Thymus (tissue), 11 donors: ENCODE measurements at regions not wholly inside any gene's neighbourhood (a gene's known extent, or its start where the extent isn't known, plus 50 kb on each side); places are given as distances from the start of the nearest gene placed in this dataset.

Source experiments
- DNase-seq, 9 donors: peaks; one replicate each; pipeline ENCODE4 v3.0.0-alpha.2; 2013; ENCODE audit warnings: low spot score in 9 of 9, low read depth in 6 of 9, missing footprints in 1 of 9
- H3K27ac ChIP-seq, 2 donors: one replicate each; pipeline ENCODE4 v1.5.1; 2013; ENCODE audit warnings: control low read depth in 1 of 2, low read depth in 1 of 2, low read length in 1 of 2, mild to moderate bottlenecking in 1 of 2, moderate library complexity in 1 of 2
- H3K27me3 ChIP-seq, 2 donors: one replicate each; pipeline ENCODE4 v1.5.1; 2013; ENCODE audit warnings: low read length in 1 of 2; ENCODE audit not compliant: control insufficient read depth in 2 of 2, insufficient read depth in 1 of 2
- H3K36me3 ChIP-seq, 2 donors: one replicate each; pipeline ENCODE4 v1.5.1; 2013; ENCODE audit warnings: low read length in 1 of 2, mild to moderate bottlenecking in 1 of 2, moderate library complexity in 1 of 2; ENCODE audit not compliant: control insufficient read depth in 2 of 2, insufficient read depth in 2 of 2
- H3K4me1 ChIP-seq, 2 donors: one replicate each; pipeline ENCODE4 v1.5.1; 2013; ENCODE audit warnings: low read length in 2 of 2; ENCODE audit not compliant: control insufficient read depth in 2 of 2, insufficient read depth in 2 of 2
- H3K4me3 ChIP-seq, 2 donors: one replicate each; pipeline ENCODE4 v1.5.1; 2013; ENCODE audit warnings: low read length in 2 of 2, control low read depth in 1 of 2, mild to moderate bottlenecking in 1 of 2
- H3K9me3 ChIP-seq, 2 donors: one replicate each; pipeline ENCODE4 v1.5.1; 2013; ENCODE audit warnings: low read length in 1 of 2, mild to moderate bottlenecking in 1 of 2; ENCODE audit not compliant: control insufficient read depth in 2 of 2, insufficient read depth in 1 of 2
- WGBS: extraction: QIAGEN DNeasy Blood & Tissue Kit; methylation state at CpG from one replicate; pipeline ENCODE4 v1.1.7; 2013; 5-methylcytosine and 5-hydroxymethylcytosine counted together
- donor health status: healthy.

DNA sequence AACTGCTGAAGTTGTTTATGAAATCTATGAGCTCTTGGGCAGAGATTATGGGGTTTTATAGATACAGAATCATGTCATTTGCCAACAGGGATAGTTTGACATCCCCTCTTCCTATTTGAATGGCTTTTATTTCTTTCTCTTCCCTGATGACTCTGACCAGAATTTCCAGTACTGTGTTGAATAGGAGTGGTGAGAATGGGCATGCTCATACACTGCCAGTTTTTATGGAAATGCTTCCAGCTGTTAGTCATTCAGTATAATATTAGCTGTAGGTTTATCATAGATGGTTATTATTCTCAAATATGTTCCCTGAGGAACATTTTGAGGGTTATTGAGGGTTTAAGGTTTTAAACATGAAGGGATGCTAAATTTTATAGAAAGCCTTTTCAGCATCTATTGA is 121.2 kb downstream of the NR4A2 start:
- H3K36me3 ChIP-seq = no peaks in the 10 kb centered on the region
- H3K9me3 ChIP-seq = no peaks in the 10 kb centered on the region
- no peak for DNase-seq
- no peaks in the 10 kb centered on the region for H3K4me1 ChIP-seq
- no peak overlapping the region for H3K27ac ChIP-seq
- H3K4me3 ChIP-seq = no peak overlapping the region
- H3K27me3 ChIP-seq = no peaks in the 10 kb centered on the region

DNA sequence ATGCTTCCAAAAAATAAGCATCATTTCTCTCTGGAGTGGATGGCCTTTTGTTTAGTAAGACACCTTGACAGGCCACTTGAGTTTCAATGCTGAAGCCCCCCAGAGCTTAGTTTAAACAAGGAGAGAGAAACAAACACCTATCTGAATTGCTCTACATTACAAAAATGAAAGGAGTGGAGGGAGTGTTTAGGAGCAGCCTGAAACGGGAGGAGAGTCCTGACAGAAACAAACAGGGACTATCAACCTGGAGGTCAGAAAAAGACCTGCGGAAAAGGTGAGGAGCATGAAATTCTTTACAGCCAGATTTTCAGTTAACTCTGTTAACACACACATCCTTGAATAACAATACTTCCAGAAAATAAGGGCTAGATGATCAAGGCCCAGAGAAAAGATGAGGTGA is 126.2 kb downstream of the NR4A2 start:
- no peak overlapping the region for H3K4me3 ChIP-seq
- no peaks in the 10 kb centered on the region for H3K4me1 ChIP-seq
- H3K27me3 ChIP-seq = no peaks in the 10 kb centered on the region
- 88% methylated on average over 2 of the region's 2 CpGs for WGBS
- DNase-seq = no peak
- H3K9me3 ChIP-seq = no peaks in the 10 kb centered on the region
- H3K27ac ChIP-seq = no peak overlapping the region
- H3K36me3 ChIP-seq = no peaks in the 10 kb centered on the region

DNA sequence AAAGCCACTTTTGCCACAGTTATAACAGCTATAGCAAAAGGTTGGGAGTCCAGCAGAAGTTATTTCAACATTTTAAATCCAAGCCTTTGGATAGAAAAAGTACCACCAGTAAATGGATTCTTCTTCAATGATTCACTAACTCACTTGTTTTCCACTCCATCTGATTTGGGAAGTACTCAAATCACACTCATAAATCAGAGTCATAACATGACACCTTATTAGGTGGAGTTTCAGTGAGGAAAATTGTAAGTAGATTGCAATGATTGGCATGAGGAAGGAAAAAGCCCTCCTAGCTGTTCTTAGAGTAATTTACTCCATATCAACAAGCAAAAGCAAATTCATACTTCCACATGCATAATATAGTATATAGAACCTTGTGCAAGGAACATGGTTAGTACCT is 132.9 kb downstream of the NR4A2 start:
- Histone ChIP-seq H3K4me1 (no peaks in the 10 kb centered on the region), H3K27ac (no peak overlapping the region), H3K9me3 (no peaks in the 10 kb centered on the region), H3K4me3 (no peak overlapping the region), H3K36me3 (no peaks in the 10 kb centered on the region), H3K27me3 (no peaks in the 10 kb centered on the region)
- no peak for DNase-seq

DNA sequence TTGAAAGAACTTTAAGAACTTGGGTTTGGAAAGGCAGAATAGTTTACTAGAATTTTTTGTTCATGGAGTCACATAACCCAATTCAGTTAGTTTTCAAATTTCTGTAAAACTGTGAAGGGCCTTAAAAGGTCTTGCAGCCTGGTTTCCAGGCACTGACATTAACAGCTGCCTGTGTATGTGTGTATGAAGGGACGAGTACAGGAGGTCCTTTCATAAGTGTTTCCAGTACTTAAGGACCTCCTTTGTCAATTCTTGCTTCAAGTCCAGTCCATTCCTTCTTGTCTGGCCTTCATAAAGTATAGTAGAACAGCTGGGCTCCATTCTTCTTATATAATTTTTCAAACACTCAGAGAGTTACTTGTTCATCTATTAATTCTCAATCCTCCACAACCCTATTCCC is 136.5 kb downstream of the NR4A2 start:
- H3K9me3 ChIP-seq = no peaks in the 10 kb centered on the region
- no peak overlapping the region for H3K4me3 ChIP-seq
- WGBS = 81% methylated on average over 1 of the region's 1 CpG
- H3K27ac ChIP-seq = no peak overlapping the region
- no peaks in the 10 kb centered on the region for H3K4me1 ChIP-seq
- DNase-seq = no peak
- no peaks in the 10 kb centered on the region for H3K27me3 ChIP-seq
- no peaks in the 10 kb centered on the region for H3K36me3 ChIP-seq

DNA sequence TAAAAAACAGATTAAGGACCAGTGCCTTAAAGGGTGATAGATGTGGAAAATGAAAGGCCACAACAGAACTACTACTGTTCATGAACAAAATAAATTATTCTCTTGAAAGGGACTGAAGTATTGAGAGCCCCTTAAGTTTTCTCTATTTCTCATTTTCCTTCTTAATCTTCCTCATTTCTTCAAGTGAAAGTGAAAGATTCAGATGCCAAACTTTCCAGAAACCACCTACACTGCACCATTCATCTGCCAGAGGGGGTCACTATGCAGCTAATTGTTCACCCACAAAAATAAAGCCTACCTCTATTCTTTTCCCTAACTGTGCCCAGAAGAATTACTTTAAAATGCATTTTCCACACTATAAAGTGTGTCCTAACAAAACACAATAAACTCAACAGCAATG is 140.1 kb downstream of the NR4A2 start:
- H3K4me3 ChIP-seq = no peak overlapping the region
- H3K27ac ChIP-seq = no peak overlapping the region
- DNase-seq = no peak
- H3K9me3 ChIP-seq = no peaks in the 10 kb centered on the region
- no peaks in the 10 kb centered on the region for H3K27me3 ChIP-seq
- no peaks in the 10 kb centered on the region for H3K4me1 ChIP-seq
- no peaks in the 10 kb centered on the region for H3K36me3 ChIP-seq

DNA sequence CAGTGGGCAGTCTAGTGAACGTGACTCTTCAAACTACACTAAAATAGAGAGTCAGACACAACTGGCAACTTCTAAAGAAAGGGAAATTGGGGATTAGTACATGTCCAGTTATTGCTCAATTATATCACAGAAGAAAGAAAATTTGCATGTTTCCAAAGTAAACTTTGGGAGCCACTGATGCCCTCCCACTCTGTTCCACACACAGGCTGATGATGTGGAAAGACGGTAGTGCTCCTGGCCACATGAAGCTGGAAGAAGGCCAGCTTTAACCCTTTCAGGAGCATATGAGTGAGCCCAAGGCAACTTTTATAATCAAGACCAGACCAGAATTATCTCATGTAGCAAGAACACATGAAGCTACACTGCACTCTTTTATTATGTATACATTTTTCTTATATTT is 141.0 kb downstream of the NR4A2 start:
- Histone ChIP-seq H3K9me3 (no peaks in the 10 kb centered on the region), H3K27ac (no peak overlapping the region), H3K27me3 (no peaks in the 10 kb centered on the region), H3K4me1 (no peaks in the 10 kb centered on the region), H3K36me3 (no peaks in the 10 kb centered on the region), H3K4me3 (no peak overlapping the region)
- DNase-seq = no peak
- 78% methylated on average over 2 of the region's 2 CpGs for WGBS

DNA sequence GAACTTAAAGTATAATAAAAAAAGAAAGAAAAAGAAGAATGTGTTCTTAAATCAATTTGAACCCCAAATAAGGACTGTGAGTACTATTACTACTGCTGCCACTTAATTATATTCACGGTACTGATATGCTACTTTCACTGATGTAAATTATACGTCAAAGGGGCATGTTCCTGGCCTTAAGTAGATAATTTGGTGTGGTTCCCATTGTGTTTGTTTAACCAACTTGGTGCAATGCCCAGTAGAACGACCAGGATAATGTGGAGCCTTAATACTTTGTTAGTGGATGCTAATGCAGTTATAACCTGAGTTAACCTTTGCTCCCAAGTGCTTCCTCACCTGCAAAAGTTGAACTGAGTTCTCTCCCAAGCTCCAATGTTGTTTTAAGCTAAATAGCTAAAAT is 142.0 kb downstream of the NR4A2 start:
- 91% methylated on average over 3 of the region's 3 CpGs for WGBS
- Histone ChIP-seq H3K9me3 (no peaks in the 10 kb centered on the region), H3K4me3 (no peak overlapping the region), H3K27ac (no peak overlapping the region), H3K4me1 (no peaks in the 10 kb centered on the region), H3K27me3 (no peaks in the 10 kb centered on the region), H3K36me3 (no peaks in the 10 kb centered on the region)
- no peak for DNase-seq

DNA sequence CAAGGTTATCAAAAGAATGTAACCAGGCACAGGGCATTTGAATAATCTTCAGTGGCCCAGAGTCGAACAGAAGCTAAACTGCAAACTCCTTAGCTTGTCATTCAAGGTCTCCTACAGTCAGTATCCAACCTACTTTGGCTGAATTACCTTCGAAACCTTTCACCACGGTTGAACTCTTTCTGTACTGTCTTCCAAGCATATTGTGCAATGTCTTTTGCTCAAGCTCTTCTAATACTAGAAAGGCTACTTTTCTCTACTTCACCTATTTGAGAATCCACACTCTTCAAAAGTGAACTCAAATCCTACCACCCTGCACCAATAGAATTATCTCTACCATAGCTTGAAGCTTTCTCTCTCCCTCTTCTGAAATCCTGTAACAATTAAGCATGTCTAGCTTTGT is 142.9 kb downstream of the NR4A2 start:
- 90% methylated on average over 3 of the region's 3 CpGs for WGBS
- H3K27ac ChIP-seq = no peak overlapping the region
- H3K36me3 ChIP-seq = no peaks in the 10 kb centered on the region
- no peak for DNase-seq
- H3K4me1 ChIP-seq = no peaks in the 10 kb centered on the region
- no peak overlapping the region for H3K4me3 ChIP-seq
- H3K9me3 ChIP-seq = no peaks in the 10 kb centered on the region
- H3K27me3 ChIP-seq = no peaks in the 10 kb centered on the region

DNA sequence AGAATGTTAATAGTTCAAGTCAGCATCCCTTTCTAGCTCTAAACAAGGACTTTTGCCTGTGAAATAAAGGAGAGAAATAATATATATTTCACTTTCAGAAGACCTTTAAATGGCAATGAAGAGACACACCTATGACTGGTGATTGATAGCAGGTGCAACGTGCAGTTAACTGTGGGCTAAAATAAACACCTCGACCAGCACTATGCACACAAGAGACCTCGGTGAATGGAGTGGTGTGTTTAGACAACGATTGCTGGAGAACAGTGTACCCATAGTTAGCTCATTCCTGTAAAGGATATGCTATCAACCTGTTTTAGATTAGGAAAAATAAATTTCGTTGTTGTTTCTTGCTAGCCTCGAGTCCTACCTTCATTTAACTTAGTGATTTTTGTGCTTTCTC is 143.4 kb downstream of the NR4A2 start:
- WGBS = 88% methylated on average over 6 of the region's 6 CpGs
- no peak overlapping the region for H3K4me3 ChIP-seq
- H3K36me3 ChIP-seq = no peaks in the 10 kb centered on the region
- no peak for DNase-seq
- no peaks in the 10 kb centered on the region for H3K4me1 ChIP-seq
- no peaks in the 10 kb centered on the region for H3K9me3 ChIP-seq
- H3K27ac ChIP-seq = no peak overlapping the region
- no peaks in the 10 kb centered on the region for H3K27me3 ChIP-seq

DNA sequence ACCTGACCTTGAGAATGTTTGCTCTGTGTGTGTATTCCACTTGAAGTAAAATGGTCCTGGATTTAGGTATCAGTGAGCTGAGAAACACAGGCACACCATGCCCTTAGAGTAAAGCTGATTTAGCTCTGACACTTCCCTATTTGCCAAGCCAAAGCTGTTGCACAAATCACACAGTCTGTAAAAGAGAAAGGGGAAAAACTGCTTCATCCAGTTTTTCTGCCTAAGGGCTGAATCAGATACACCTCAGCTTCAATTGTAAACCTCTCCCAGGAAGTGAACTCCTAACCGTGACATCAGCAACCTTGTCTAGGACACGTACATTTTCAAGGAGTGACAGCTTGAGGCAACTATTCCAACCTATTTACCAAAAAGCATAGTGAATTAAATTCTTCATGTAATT is 150.4 kb downstream of the NR4A2 start:
- no peaks in the 10 kb centered on the region for H3K4me1 ChIP-seq

More for the DNA sequence above, 150.4 kb downstream of the NR4A2 start:
- WGBS = 79% methylated on average over 2 of the region's 2 CpGs
- H3K4me3 ChIP-seq = no peak overlapping the region
- H3K27ac ChIP-seq = no peak overlapping the region
- no peaks in the 10 kb centered on the region for H3K27me3 ChIP-seq
- peak in 1 of 9 donors; percentile 9 for DNase-seq
- H3K36me3 ChIP-seq = no peaks in the 10 kb centered on the region
- no peaks in the 10 kb centered on the region for H3K9me3 ChIP-seq
